22Rv1 (cell line): ENCODE measurements at regions not wholly inside any gene's neighbourhood (a gene's known extent, or its start where the extent isn't known, plus 50 kb on each side); places are given as distances from the start of the nearest gene placed in this dataset.

Experiments used
- H3K27ac ChIP-seq: fragments of 450-650 bp; 2 replicates; pipeline ENCODE4 v1.5.1; 2017
- CTCF ChIP-seq: fragments of 450-650 bp; IDR thresholded peaks from 2 replicates; pipeline ENCODE4 v1.5.1; 2017; ENCODE audit warnings: mild to moderate bottlenecking
- ZFX ChIP-seq: fragments of 450-650 bp; IDR thresholded peaks from 2 replicates; pipeline ENCODE4 v1.6.1; 2017; ENCODE audit warnings: antibody characterized with exemption, borderline replicate concordance

- TF ChIP-seq ZFX = no peak
- no peak for TF ChIP-seq CTCF
- H3K27ac ChIP-seq = no peak overlapping the region
Observed at GRCh38 chr16:66054095-66054494, 312.4 kb upstream of the CDH5 start.

GRCh38 chr16:66052745-66053144, 313.7 kb upstream of the CDH5 start:
- H3K27ac ChIP-seq = no peak overlapping the region
- TF ChIP-seq CTCF (no peak), ZFX (no peak)

- no peak overlapping the region for H3K27ac ChIP-seq
Observed at GRCh38 chr16:66050991-66051390, 315.5 kb upstream of the CDH5 start.

GRCh38 chr16:66049865-66050264, 316.6 kb upstream of the CDH5 start:
- no peak for TF ChIP-seq CTCF
- TF ChIP-seq ZFX = no peak
- no peak overlapping the region for H3K27ac ChIP-seq

More at GRCh38 chr16:66050991-66051390, 315.5 kb upstream of the CDH5 start:
- TF ChIP-seq ZFX = no peak

- TF ChIP-seq CTCF = no peak
- no peak for TF ChIP-seq ZFX
Observed at GRCh38 chr16:66045626-66046025, 320.9 kb upstream of the CDH5 start.

GRCh38 chr16:66044556-66044955, 321.9 kb upstream of the CDH5 start:
- no peak for TF ChIP-seq CTCF
- TF ChIP-seq ZFX = no peak
- no peak overlapping the region for H3K27ac ChIP-seq

More at GRCh38 chr16:66045626-66046025, 320.9 kb upstream of the CDH5 start:
- H3K27ac ChIP-seq = no peak overlapping the region

- TF ChIP-seq ZFX = no peak
- H3K27ac ChIP-seq = no peak overlapping the region
Observed at GRCh38 chr16:66044089-66044488, 322.4 kb upstream of the CDH5 start.

GRCh38 chr16:66043326-66043725, 323.2 kb upstream of the CDH5 start:
- TF ChIP-seq ZFX (no peak), CTCF (no peak)
- H3K27ac ChIP-seq = no peak overlapping the region
